KOPT-K1 (cell line): ENCODE measurements at regions not wholly inside any gene's neighbourhood (a gene's known extent, or its start where the extent isn't known, plus 50 kb on each side); places are given as distances from the start of the nearest gene placed in this dataset.
"Not testable (repeated sequence)": the region's sequence is repeated elsewhere in the genome, so short reads cannot be mapped to it uniquely, and the experiment has no call there.

ENCODE experiments used
- H3K27ac ChIP-seq: fragments of 200-600 bp; sonication (generic); 2 replicates; pipeline ENCODE4 v1.5.1; 2016; ENCODE audit warnings: antibody characterized with exemption, mild to moderate bottlenecking, low read depth, low read length; ENCODE audit not compliant: poor library complexity, severe bottlenecking
- H3K36me3 ChIP-seq: fragments of 200-600 bp; sonication (generic); 2 replicates; pipeline ENCODE4 v1.5.1; 2017; ENCODE audit warnings: antibody characterized with exemption, mild to moderate bottlenecking, low read length, moderate library complexity; ENCODE audit not compliant: insufficient read depth
- H3K9me3 ChIP-seq: fragments of 200-600 bp; sonication (generic); 2 replicates; pipeline ENCODE4 v1.5.1; 2017; ENCODE audit warnings: antibody characterized with exemption, low read length, mild to moderate bottlenecking; ENCODE audit not compliant: insufficient read depth, poor library complexity, severe bottlenecking

GRCh38 chr16:31754998-31755615, 118.5 kb upstream of the ZNF267 start:
- peaks cover 86% of the 10 kb centered on the region for H3K9me3 ChIP-seq

DNA sequence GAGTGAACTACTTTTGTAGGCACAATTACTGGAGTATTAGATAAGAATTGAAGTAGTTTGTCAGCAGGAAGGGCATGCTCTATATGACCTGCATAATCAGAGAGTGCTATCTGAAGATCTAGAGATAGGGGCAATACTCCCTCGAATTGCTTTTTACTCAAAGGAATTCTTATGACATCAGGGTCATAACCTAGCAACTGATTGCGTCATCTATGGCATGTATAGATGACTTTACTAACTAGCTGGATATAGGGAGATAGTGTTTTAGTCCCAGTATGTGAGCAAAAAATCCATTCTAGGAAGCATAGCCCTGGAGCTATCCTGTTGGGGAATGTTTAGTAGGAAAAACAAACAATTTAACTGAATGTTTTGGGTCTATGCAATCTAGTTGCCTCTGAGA, 109.5 kb upstream of the ZNF267 start:
- peaks cover 81% of the 10 kb centered on the region for H3K9me3 ChIP-seq
- peaks cover 6% of the 10 kb centered on the region; the same call in 1 of the 2 replicates for H3K36me3 ChIP-seq
- H3K27ac ChIP-seq: no peak overlapping the region

More at GRCh38 chr16:31754998-31755615, 118.5 kb upstream of the ZNF267 start:
- peaks cover 63% of the 10 kb centered on the region for H3K36me3 ChIP-seq
- H3K27ac ChIP-seq: no peak overlapping the region

DNA sequence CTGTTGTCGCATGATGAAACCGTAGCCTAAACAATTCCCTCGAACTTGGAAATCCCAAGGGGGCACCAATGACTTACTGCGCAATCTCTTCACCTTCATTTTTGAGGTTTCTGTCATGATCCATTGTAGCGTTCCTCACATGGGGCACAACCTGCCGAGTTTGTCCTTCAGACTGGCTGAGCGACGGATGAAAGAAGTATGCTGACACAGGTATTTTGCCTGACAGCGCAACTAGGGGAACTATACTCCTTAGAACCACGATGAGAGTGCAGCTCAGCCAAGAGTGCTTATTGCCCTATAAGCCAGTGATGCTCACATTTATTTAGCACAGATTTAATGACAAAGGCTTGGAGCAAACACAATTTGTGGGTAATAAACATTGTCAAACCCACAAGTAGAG, 106.3 kb upstream of the ZNF267 start:
- Histone ChIP-seq H3K27ac (no peak overlapping the region), H3K9me3 (peaks cover 92% of the 10 kb centered on the region), H3K36me3 (no peaks in the 10 kb centered on the region)

DNA sequence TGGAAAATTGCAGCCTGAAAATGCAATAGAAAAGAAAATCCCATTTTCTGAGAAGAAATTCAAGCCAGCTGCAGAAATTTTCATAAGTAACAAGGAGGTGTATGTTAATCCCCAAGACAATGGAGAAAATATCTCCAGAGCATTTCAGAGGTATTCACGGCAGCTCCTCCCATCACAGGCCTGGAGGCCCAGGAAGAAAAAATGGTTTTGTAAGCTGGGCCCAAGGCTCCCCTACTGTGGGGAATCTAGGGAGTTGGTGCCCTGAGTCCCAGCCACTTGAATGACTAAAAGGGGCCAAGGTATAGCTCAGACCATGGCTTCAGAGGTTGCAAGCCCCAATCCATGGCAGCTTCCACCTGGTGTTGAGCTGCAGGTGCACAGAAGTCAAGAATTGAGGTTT, 93.3 kb upstream of the ZNF267 start:
- Histone ChIP-seq H3K36me3 (no peaks in the 10 kb centered on the region), H3K9me3 (peaks cover 47% of the 10 kb centered on the region), H3K27ac (no peak overlapping the region)

- H3K36me3 ChIP-seq: no peaks in the 10 kb centered on the region
- H3K9me3 ChIP-seq: peaks cover 34% of the 10 kb centered on the region
- H3K27ac ChIP-seq: no peak overlapping the region
Measured at GRCh38 chr16:31785126-31785525, 88.5 kb upstream of the ZNF267 start.

GRCh38 chr16:31807086-31807485, 66.5 kb upstream of the ZNF267 start:
- no peaks in the 10 kb centered on the region for H3K9me3 ChIP-seq
- no peaks in the 10 kb centered on the region for H3K36me3 ChIP-seq
- no peak overlapping the region for H3K27ac ChIP-seq

- Histone ChIP-seq H3K9me3 (no peaks in the 10 kb centered on the region), H3K36me3 (no peaks in the 10 kb centered on the region), H3K27ac (no peak overlapping the region)
Measured at GRCh38 chr16:31810863-31811262, 62.7 kb upstream of the ZNF267 start.

DNA sequence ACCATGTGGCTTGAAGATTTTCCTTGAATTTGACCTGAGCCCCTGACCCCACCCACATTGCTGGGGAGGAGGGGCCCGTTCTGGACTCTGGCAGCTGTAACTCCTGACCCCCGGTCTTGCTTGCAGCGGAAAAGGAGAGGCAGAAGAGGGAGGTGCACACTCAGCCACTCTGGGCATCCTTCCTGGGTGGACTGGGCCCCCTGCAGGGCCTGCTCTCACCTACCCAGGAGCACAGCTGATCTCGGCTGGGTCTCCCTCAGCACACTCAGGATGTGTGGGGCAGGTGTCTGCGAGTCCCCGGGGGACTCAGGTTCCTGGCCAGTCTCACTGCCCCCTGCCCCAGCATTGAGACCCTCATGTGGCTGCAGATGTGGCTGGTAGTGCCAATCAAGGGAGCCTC, 57.5 kb upstream of the ZNF267 start:
- H3K27ac ChIP-seq, H3K36me3 ChIP-seq: not testable (repeated sequence)
- peaks cover 14% of the 10 kb centered on the region for H3K9me3 ChIP-seq

DNA sequence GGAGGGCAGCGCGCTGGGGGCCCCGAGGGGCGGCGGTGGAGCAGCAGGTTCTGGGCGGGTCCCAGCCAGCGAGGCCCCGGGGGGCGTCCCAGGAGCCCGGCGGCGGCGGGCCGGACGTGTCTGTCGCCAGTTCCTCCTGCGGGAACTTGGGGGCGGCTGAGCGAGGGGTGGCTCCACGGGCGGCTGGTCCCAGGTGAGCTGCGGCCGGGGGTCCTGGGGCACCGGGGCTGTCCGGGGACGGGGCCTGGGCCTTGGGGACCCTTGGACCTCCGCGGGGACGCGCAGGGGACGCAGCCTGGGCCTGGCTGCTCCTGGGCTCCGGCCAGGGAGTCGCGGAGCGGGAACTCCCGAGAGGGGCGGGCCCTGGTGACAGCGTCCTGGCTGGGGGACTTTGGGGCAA, 54.2 kb upstream of the ZNF267 start:
- no peak overlapping the region for H3K27ac ChIP-seq
- no peaks in the 10 kb centered on the region for H3K36me3 ChIP-seq
- peaks cover 16% of the 10 kb centered on the region for H3K9me3 ChIP-seq

DNA sequence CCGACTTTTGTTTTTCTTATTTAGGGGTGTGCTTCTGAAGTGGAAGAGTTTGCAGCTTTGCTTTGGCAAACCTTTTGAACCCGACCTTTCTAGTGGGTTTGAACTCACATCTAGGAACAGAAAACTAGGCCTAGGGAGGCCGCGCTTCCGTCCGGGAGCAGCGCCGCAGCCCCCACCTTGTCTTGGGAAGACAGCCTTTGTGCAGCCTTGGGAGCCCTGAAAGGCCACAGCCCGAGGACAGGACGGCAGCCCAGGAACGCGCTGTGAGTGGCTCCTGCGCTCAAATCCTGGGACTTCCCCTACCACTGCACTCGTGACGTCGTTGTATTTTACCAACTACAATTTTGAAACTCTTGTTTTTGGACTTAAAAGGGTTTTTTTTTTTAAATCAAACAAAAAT, 53.7 kb upstream of the ZNF267 start:
- Histone ChIP-seq H3K27ac (no peak overlapping the region), H3K9me3 (peaks cover 16% of the 10 kb centered on the region), H3K36me3 (no peaks in the 10 kb centered on the region)
